Brain microvascular endothelial cell (primary cell): ENCODE measurements at regions not wholly inside any gene's neighbourhood (a gene's known extent, or its start where the extent isn't known, plus 50 kb on each side); places are given as distances from the start of the nearest gene placed in this dataset.

ENCODE experiments used
- DNase-seq: peaks from one replicate; pipeline ENCODE4 v3.0.0-alpha.2; 2020
- H3K27ac ChIP-seq: fragments of 250-450 bp; sonication (Bioruptor Pico); 2 replicates; pipeline ENCODE4 v1.5.1; 2020; ENCODE audit warnings: mild to moderate bottlenecking, moderate library complexity
- H3K27me3 ChIP-seq: fragments of 250-450 bp; sonication (Bioruptor Pico); replicated peaks from 2 replicates; pipeline ENCODE4 v1.5.1; 2020; ENCODE audit warnings: mild to moderate bottlenecking
- H3K36me3 ChIP-seq: fragments of 250-450 bp; sonication (Bioruptor Pico); replicated peaks from 2 replicates; pipeline ENCODE4 v1.5.1; 2020; ENCODE audit warnings: mild to moderate bottlenecking
- H3K4me3 ChIP-seq: 2 replicates; pipeline ENCODE4 v1.5.1; 2011; ENCODE audit warnings: low read depth, mild to moderate bottlenecking, control low read depth, low read length, moderate library complexity
- in situ Hi-C: cut with HindIII; loops from 2 replicates; pipeline ENCODE4 v1.10.0; 2017; ENCODE audit warnings: low sequenced_read_pairs, low pct_ligation_motif_present
- TF ChIP-seq, protein P1 (sequence below): IDR thresholded peaks from 2 replicates; pipeline ENCODE4 v1.5.1; 2011; ENCODE audit warnings: low read depth, mild to moderate bottlenecking, moderate library complexity, low read length, control low read depth, inconsistent platforms; ENCODE audit errors: missing control alignments

GRCh38 chr1:234554218-234554697, 55.7 kb downstream of the IRF2BP2 start:
- no peaks in the 10 kb centered on the region for H3K27me3 ChIP-seq
- in situ Hi-C loops = no loop called here
- H3K36me3 ChIP-seq = no peaks in the 10 kb centered on the region
- TF ChIP-seq, protein P1, sequence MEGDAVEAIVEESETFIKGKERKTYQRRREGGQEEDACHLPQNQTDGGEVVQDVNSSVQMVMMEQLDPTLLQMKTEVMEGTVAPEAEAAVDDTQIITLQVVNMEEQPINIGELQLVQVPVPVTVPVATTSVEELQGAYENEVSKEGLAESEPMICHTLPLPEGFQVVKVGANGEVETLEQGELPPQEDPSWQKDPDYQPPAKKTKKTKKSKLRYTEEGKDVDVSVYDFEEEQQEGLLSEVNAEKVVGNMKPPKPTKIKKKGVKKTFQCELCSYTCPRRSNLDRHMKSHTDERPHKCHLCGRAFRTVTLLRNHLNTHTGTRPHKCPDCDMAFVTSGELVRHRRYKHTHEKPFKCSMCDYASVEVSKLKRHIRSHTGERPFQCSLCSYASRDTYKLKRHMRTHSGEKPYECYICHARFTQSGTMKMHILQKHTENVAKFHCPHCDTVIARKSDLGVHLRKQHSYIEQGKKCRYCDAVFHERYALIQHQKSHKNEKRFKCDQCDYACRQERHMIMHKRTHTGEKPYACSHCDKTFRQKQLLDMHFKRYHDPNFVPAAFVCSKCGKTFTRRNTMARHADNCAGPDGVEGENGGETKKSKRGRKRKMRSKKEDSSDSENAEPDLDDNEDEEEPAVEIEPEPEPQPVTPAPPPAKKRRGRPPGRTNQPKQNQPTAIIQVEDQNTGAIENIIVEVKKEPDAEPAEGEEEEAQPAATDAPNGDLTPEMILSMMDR = no peak
- no peak overlapping the region for H3K27ac ChIP-seq
- no peak overlapping the region for H3K4me3 ChIP-seq
- DNase-seq = no peak

GRCh38 chr1:234553240-234554188, 56.5 kb downstream of the IRF2BP2 start:
- TF ChIP-seq, protein P1 = no peak
- peak; percentile 94 for DNase-seq
- peak overlapping the region; percentile 47 for H3K27ac ChIP-seq
- no peaks in the 10 kb centered on the region for H3K27me3 ChIP-seq
- in situ Hi-C loops = no loop called here
- no peak overlapping the region for H3K4me3 ChIP-seq
- no peaks in the 10 kb centered on the region for H3K36me3 ChIP-seq

GRCh38 chr1:234551032-234551378, 59.0 kb downstream of the IRF2BP2 start:
- TF ChIP-seq, protein P1 = no peak
- Histone ChIP-seq H3K27me3 (no peaks in the 10 kb centered on the region), H3K27ac (no peak overlapping the region), H3K4me3 (no peak overlapping the region), H3K36me3 (no peaks in the 10 kb centered on the region)
- DNase-seq = no peak
- in situ Hi-C loops = no loop called here

- TF ChIP-seq, protein P1 = no peak
- in situ Hi-C loops = no loop called here
- H3K27me3 ChIP-seq = no peaks in the 10 kb centered on the region
- H3K36me3 ChIP-seq = no peaks in the 10 kb centered on the region
- H3K27ac ChIP-seq = no peak overlapping the region
- no peak for DNase-seq
- no peak overlapping the region for H3K4me3 ChIP-seq
These were observed 59.5 kb downstream of the IRF2BP2 start for GRCh38 chr1:234550341-234551031.

DNA sequence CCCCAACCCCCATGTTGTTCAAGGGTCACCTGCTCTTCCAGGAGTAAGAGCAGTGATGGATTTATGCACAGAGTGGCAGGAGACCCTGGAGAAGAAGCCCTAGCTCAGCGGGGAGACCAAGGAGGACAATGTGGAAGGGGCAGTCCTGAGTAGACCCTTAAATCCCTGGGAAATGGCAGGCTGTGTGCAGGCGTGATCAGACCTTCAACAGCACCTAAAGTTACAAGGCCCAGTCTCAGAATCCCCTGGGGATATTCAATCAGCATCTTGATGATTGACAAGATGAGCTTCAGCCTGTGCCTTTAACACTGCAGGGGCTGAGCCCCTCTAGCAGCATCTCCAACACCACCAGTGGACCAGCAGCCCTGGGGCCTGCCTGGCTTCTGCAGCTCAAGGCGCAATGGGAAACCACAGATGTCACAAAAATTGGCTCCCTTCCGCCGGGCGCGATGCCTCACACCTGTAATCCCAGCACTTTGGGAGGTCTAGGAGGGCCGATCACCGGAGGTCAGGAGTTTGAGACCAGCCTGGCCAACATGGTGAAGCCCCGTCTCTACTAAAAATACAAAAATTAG, 60.4 kb downstream of the IRF2BP2 start:
- H3K4me3 ChIP-seq = no peak overlapping the region
- no peak for DNase-seq
- H3K27ac ChIP-seq = no peak overlapping the region
- H3K27me3 ChIP-seq = no peaks in the 10 kb centered on the region
- in situ Hi-C loops = no loop called here
- H3K36me3 ChIP-seq = no peaks in the 10 kb centered on the region
- TF ChIP-seq, protein P1 = no peak
